HEK293 (cell line): ENCODE measurements at regions not wholly inside any gene's neighbourhood (a gene's known extent, or its start where the extent isn't known, plus 50 kb on each side); places are given as distances from the start of the nearest gene placed in this dataset.

ENCODE experiments used
- CTCF ChIA-PET: fragments of 350-600 bp; formaldehyde crosslinking; extraction: SDS; loops from one replicate; lab custom pipeline; 2021; ENCODE audit warnings: antibody characterized with exemption; lab: Yijun Ruan, JAX
- POLR2A ChIA-PET: fragments of 300-600 bp; formaldehyde crosslinking; extraction: SDS; loops from one replicate; lab custom pipeline; 2020; ENCODE audit warnings: antibody characterized with exemption, inconsistent platforms; lab: Yijun Ruan, JAX
- H3K27ac ChIP-seq: fragments of 200-500 bp; sonication (Bioruptor generic); 2 replicates; pipeline ENCODE4 v1.5.1; 2014; ENCODE audit warnings: low read depth, low read length, control low read depth, inconsistent platforms; ENCODE audit errors: extremely low read depth
- H3K36me3 ChIP-seq, 2 experiments: fragments of 200-500 bp in 1 of 2; sonication (Bioruptor generic) in 1 of 2; 1 replicate in 1 of 2; 2 replicates in 1 of 2; pipeline ENCODE4 v1.5.1; 2014 to 2017; ENCODE audit warnings: inconsistent platforms in 2 of 2, low read length in 2 of 2; ENCODE audit not compliant: control insufficient read depth in 2 of 2, insufficient read depth in 1 of 2
- H3K4me1 ChIP-seq: fragments of 200-500 bp; sonication (Bioruptor generic); 2 replicates; pipeline ENCODE4 v1.5.1; 2014; ENCODE audit warnings: mild to moderate bottlenecking, low read length, inconsistent platforms; ENCODE audit not compliant: control insufficient read depth, insufficient read depth
- H3K4me3 ChIP-seq: 2 replicates; pipeline ENCODE4 v1.5.1; 2011; ENCODE audit warnings: low read depth, mild to moderate bottlenecking, control low read depth, low read length, moderate library complexity
- H3K9me3 ChIP-seq: fragments of 200-500 bp; sonication (Bioruptor generic); 2 replicates; pipeline ENCODE4 v1.5.1; 2014; ENCODE audit warnings: low read depth, low read length, inconsistent platforms; ENCODE audit not compliant: control insufficient read depth, insufficient read depth
- HOXD13 ChIP-seq: sonication (generic); formaldehyde crosslinking; IDR thresholded peaks from 2 replicates; pipeline ENCODE4 v1.8.0; 2022; ENCODE audit warnings: missing genetic modification reagents, borderline replicate concordance
- PRDM1 ChIP-seq: fragments of 450-650 bp; formaldehyde crosslinking; IDR thresholded peaks from 2 replicates; pipeline ENCODE4; 2016; ENCODE audit warnings: missing biosample characterization, missing genetic modification characterization
- SCRT1 ChIP-seq: fragments of 450-650 bp; formaldehyde crosslinking; IDR thresholded peaks from 2 replicates; pipeline ENCODE4 v1.5.1; 2016; ENCODE audit warnings: missing biosample characterization, missing genetic modification characterization, borderline replicate concordance
- SP7 ChIP-seq: fragments of 450-650 bp; formaldehyde crosslinking; IDR thresholded peaks from 2 replicates; pipeline ENCODE4 v1.5.1; 2016; ENCODE audit warnings: missing biosample characterization, missing genetic modification characterization
- ZBTB8A ChIP-seq: fragments of 450-650 bp; formaldehyde crosslinking; IDR thresholded peaks from 2 replicates; pipeline ENCODE4 v1.5.1; 2016; ENCODE audit warnings: missing biosample characterization, missing genetic modification characterization
- ZIC2 ChIP-seq: fragments of 450-650 bp; formaldehyde crosslinking; IDR thresholded peaks from 2 replicates; pipeline ENCODE4 v1.5.1; 2016; ENCODE audit warnings: missing biosample characterization, missing genetic modification characterization
- ZNF10 ChIP-seq: fragments of 450-650 bp; formaldehyde crosslinking; IDR thresholded peaks from 2 replicates; pipeline ENCODE4 v1.5.1; 2017; ENCODE audit warnings: missing biosample characterization, missing genetic modification characterization
- ZNF266 ChIP-seq: fragments of 450-650 bp; formaldehyde crosslinking; IDR thresholded peaks from 2 replicates; pipeline ENCODE4 v1.5.1; 2016; ENCODE audit warnings: missing biosample characterization, missing genetic modification characterization, low read depth
- ZNF404 ChIP-seq: fragments of 450-650 bp; formaldehyde crosslinking; IDR thresholded peaks from 2 replicates; pipeline ENCODE4 v1.5.1; 2017; ENCODE audit warnings: missing biosample characterization, missing genetic modification characterization
- ZNF473 ChIP-seq: fragments of 450-650 bp; formaldehyde crosslinking; IDR thresholded peaks from 2 replicates; pipeline ENCODE4 v1.5.1; 2017; ENCODE audit warnings: missing biosample characterization, missing genetic modification characterization
- ZNF510 ChIP-seq: fragments of 450-650 bp; formaldehyde crosslinking; IDR thresholded peaks from 2 replicates; pipeline ENCODE4 v1.5.1; 2018; ENCODE audit warnings: mild to moderate bottlenecking, missing genetic modification characterization, missing biosample characterization; ENCODE audit not compliant: insufficient replicate concordance
- ZNF529 ChIP-seq: fragments of 450-650 bp; formaldehyde crosslinking; IDR thresholded peaks from 2 replicates; pipeline ENCODE4 v1.5.1; 2017; ENCODE audit warnings: missing genetic modification characterization, missing biosample characterization; ENCODE audit not compliant: insufficient replicate concordance
- ZNF596 ChIP-seq: fragments of 450-650 bp; IDR thresholded peaks from 2 replicates; pipeline ENCODE4 v1.5.0; 2018; ENCODE audit warnings: missing biosample characterization, mild to moderate bottlenecking, missing genetic modification characterization, moderate library complexity
- ZNF623 ChIP-seq: fragments of 450-650 bp; formaldehyde crosslinking; IDR thresholded peaks from 2 replicates; pipeline ENCODE4 v1.5.1; 2016; ENCODE audit warnings: missing biosample characterization, missing genetic modification characterization
- ZSCAN30 ChIP-seq: fragments of 450-650 bp; IDR thresholded peaks from 2 replicates; pipeline ENCODE4 v1.5.1; 2018; ENCODE audit warnings: missing biosample characterization, mild to moderate bottlenecking, missing genetic modification characterization, moderate library complexity
- TF ChIP-seq, protein P1 (sequence below): fragments of 450-650 bp; formaldehyde crosslinking; IDR thresholded peaks from 2 replicates; pipeline ENCODE4 v1.5.1; 2016; ENCODE audit warnings: missing biosample characterization, missing genetic modification characterization
- TF ChIP-seq, protein P2 (sequence below): fragments of 450-650 bp; formaldehyde crosslinking; IDR thresholded peaks from 2 replicates; pipeline ENCODE4 v1.5.1; 2016; ENCODE audit warnings: missing biosample characterization, missing genetic modification characterization
- TF ChIP-seq, protein P3 (sequence below): fragments of 450-650 bp; formaldehyde crosslinking; IDR thresholded peaks from 2 replicates; pipeline ENCODE4 v1.5.1; 2016; ENCODE audit warnings: missing biosample characterization, missing genetic modification characterization
- TF ChIP-seq, protein P4 (sequence below): fragments of 450-650 bp; formaldehyde crosslinking; IDR thresholded peaks from 2 replicates; pipeline ENCODE4 v1.5.1; 2016; ENCODE audit warnings: missing biosample characterization, missing genetic modification characterization
- TF ChIP-seq, protein P5 (sequence below): fragments of 450-650 bp; formaldehyde crosslinking; IDR thresholded peaks from 2 replicates; pipeline ENCODE4 v1.5.1; 2017; ENCODE audit warnings: missing biosample characterization, mild to moderate bottlenecking, missing genetic modification characterization, moderate library complexity

DNA sequence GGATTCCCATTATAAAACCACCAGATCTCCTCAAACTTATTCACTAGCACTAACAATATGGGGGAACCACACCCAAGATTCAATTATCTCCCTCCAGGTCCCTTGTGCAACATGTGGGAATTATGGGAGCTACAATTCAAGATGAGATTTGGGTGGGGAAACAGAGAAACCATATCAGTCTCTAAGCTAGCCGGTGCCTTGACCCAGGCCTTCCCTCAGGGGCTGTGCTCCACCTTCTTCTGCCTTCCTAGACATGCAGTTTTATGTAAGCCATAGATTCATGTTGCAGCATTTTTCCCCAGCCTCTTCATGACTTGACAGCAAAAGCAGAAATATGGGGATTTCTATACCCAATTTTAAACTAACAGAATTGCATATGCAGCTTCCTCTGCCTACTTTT lies 559.2 kb downstream of the TNS1 start:
- POLR2A ChIA-PET: no interaction called here
- Histone ChIP-seq H3K9me3 (no peaks in the 10 kb centered on the region), H3K36me3 (no peaks in the 10 kb centered on the region), H3K4me1 (no peaks in the 10 kb centered on the region), H3K27ac (no peak overlapping the region)
- TF ChIP-seq ZNF510 (tag by site-specific recombination) (no peak), ZSCAN30 (tag by site-specific recombination) (no peak), ZIC2 (no peak), ZNF529 (no peak), SCRT1 (tag by site-specific recombination) (no peak), PRDM1 (tag by site-specific recombination) (no peak), ZNF266 (tag by site-specific recombination) (no peak)
- TF ChIP-seq, protein P1, sequence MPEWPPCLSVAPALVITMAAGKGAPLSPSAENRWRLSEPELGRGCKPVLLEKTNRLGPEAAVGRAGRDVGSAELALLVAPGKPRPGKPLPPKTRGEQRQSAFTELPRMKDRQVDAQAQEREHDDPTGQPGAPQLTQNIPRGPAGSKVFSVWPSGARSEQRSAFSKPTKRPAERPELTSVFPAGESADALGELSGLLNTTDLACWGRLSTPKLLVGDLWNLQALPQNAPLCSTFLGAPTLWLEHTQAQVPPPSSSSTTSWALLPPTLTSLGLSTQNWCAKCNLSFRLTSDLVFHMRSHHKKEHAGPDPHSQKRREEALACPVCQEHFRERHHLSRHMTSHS (tag by site-specific recombination): no peak
- TF ChIP-seq, all 188 proteins: peak for 0
- CTCF ChIA-PET: no interaction called here
- no peak overlapping the region for H3K4me3 ChIP-seq

DNA sequence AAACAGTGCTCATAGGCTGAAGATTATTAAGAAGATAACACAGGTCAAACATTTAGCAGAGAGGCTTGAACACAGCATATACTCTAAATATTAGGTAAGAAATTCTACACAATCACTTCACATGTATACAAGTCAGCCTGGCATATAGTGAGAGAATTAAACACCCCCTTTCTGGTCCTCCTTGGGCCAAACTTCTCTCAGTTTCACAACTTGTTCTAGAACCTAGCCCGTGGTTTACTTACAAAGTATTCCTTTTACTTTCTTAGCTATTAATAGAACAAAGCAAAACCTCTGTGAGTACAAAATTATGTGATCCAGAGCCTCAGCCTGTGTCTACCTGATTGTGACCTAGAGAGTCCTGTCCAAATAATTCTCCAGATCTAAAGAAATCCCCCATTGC lies 562.8 kb downstream of the TNS1 start:
- Histone ChIP-seq H3K36me3 (no peaks in the 10 kb centered on the region), H3K9me3 (no peaks in the 10 kb centered on the region), H3K27ac (no peak overlapping the region), H3K4me3 (no peak overlapping the region), H3K4me1 (peaks cover 4% of the 10 kb centered on the region; the same call in 1 of the 2 replicates)
- TF ChIP-seq SP7 (tag by site-specific recombination) (no peak), ZNF473 (tag by site-specific recombination) (no peak), HOXD13 (CRISPR knock-in tag) (no peak), ZNF404 (no peak)
- TF ChIP-seq, protein P2, sequence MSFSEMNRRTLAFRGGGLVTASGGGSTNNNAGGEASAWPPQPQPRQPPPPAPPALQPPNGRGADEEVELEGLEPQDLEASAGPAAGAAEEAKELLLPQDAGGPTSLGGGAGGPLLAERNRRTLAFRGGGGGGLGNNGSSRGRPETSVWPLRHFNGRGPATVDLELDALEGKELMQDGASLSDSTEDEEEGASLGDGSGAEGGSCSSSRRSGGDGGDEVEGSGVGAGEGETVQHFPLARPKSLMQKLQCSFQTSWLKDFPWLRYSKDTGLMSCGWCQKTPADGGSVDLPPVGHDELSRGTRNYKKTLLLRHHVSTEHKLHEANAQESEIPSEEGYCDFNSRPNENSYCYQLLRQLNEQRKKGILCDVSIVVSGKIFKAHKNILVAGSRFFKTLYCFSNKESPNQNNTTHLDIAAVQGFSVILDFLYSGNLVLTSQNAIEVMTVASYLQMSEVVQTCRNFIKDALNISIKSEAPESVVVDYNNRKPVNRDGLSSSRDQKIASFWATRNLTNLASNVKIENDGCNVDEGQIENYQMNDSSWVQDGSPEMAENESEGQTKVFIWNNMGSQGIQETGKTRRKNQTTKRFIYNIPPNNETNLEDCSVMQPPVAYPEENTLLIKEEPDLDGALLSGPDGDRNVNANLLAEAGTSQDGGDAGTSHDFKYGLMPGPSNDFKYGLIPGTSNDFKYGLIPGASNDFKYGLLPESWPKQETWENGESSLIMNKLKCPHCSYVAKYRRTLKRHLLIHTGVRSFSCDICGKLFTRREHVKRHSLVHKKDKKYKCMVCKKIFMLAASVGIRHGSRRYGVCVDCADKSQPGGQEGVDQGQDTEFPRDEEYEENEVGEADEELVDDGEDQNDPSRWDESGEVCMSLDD (tag by site-specific recombination): no peak
- POLR2A ChIA-PET: no interaction called here
- CTCF ChIA-PET: no interaction called here

DNA sequence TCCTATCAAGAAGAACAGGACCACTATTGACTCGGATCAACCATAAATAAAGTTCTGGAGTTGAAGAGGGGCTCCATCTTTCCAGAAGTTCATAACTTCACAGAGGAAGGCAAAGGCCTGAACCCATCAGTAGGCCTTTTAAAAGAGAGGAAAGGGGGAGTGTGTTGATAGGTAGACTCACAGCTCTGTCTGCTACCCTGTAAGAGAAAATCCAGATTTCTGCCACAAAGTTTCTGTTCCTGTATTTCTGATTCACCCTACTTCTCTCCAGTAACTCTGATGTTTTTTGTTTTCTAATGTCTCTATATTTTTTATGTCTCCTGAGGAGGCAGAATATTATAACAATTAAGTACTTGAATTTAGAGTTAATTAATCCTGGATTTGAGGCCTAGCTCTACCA lies 564.0 kb downstream of the TNS1 start:
- H3K27ac ChIP-seq: no peak overlapping the region
- ChIA-PET CTCF (interaction anchor here (0.7 to 1.1 kb wide), 2 partner anchors 11 to 154 kb away, joined by 3 read pairs; no protein-coding TSS in a partner anchor), POLR2A (no interaction called here)
- no peaks in the 10 kb centered on the region for H3K9me3 ChIP-seq
- no peak overlapping the region for H3K4me3 ChIP-seq
- no peaks in the 10 kb centered on the region for H3K36me3 ChIP-seq
- H3K4me1 ChIP-seq: peaks cover 4% of the 10 kb centered on the region; the same call in 1 of the 2 replicates
- TF ChIP-seq ZNF596 (no peak), ZNF10 (no peak), ZBTB8A (tag by site-specific recombination) (no peak), ZNF623 (tag by site-specific recombination) (no peak)
- TF ChIP-seq, protein P3, sequence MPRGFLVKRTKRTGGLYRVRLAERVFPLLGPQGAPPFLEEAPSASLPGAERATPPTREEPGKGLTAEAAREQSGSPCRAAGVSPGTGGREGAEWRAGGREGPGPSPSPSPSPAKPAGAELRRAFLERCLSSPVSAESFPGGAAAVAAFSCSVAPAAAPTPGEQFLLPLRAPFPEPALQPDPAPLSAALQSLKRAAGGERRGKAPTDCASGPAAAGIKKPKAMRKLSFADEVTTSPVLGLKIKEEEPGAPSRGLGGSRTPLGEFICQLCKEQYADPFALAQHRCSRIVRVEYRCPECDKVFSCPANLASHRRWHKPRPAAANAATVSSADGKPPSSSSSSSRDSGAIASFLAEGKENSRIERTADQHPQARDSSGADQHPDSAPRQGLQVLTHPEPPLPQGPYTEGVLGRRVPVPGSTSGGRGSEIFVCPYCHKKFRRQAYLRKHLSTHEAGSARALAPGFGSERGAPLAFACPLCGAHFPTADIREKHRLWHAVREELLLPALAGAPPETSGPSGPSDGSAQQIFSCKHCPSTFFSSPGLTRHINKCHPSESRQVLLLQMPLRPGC (tag by site-specific recombination): no peak
- TF ChIP-seq, protein P4, sequence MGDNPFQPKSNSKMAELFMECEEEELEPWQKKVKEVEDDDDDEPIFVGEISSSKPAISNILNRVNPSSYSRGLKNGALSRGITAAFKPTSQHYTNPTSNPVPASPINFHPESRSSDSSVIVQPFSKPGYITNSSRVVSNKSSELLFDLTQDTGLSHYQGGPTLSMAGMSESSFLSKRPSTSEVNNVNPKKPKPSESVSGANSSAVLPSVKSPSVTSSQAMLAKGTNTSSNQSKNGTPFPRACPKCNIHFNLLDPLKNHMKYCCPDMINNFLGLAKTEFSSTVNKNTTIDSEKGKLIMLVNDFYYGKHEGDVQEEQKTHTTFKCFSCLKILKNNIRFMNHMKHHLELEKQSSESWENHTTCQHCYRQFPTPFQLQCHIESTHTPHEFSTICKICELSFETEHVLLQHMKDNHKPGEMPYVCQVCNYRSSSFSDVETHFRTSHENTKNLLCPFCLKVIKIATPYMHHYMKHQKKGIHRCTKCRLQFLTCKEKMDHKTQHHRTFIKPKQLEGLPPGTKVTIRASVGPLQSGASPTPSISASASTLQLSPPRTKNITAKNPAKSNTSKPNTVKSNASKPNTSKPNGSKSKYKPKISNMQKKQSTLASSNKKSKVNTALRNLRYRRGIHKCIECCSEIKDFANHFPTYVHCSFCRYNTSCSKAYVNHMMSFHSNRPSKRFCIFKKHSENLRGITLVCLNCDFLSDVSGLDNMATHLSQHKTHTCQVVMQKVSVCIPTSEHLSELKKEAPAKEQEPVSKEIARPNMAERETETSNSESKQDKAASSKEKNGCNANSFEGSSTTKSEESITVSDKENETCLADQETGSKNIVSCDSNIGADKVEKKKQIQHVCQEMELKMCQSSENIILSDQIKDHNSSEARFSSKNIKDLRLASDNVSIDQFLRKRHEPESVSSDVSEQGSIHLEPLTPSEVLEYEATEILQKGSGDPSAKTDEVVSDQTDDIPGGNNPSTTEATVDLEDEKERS (tag by site-specific recombination): no peak
- TF ChIP-seq, protein P5, sequence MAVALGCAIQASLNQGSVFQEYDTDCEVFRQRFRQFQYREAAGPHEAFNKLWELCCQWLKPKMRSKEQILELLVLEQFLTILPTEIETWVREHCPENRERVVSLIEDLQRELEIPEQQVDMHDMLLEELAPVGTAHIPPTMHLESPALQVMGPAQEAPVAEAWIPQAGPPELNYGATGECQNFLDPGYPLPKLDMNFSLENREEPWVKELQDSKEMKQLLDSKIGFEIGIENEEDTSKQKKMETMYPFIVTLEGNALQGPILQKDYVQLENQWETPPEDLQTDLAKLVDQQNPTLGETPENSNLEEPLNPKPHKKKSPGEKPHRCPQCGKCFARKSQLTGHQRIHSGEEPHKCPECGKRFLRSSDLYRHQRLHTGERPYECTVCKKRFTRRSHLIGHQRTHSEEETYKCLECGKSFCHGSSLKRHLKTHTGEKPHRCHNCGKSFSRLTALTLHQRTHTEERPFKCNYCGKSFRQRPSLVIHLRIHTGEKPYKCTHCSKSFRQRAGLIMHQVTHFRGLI (tag by site-specific recombination): no peak
